Limb (tissue), 2 donors: ENCODE measurements at regions not wholly inside any gene's neighbourhood (a gene's known extent, or its start where the extent isn't known, plus 50 kb on each side); places are given as distances from the start of the nearest gene placed in this dataset.
"Not testable (repeated sequence)": the region's sequence is repeated elsewhere in the genome, so short reads cannot be mapped to it uniquely, and the experiment has no call there.

Experiments
- DNase-seq, 2 donors: peaks; one replicate each; pipeline ENCODE4 v3.0.0-alpha.2; 2016; ENCODE audit errors: extremely low spot score in 2 of 2

- DNase-seq: no peak
Measured at GRCh38 chr2:154507186-154507585, 191.3 kb upstream of the KCNJ3 start.

- DNase-seq: no peak
Measured at GRCh38 chr2:154518872-154519271, 179.6 kb upstream of the KCNJ3 start.

GRCh38 chr2:154520951-154521350 is 177.5 kb upstream of the KCNJ3 start:
- not testable (repeated sequence) for DNase-seq

GRCh38 chr2:154526234-154526633 is 172.3 kb upstream of the KCNJ3 start:
- no peak for DNase-seq

- DNase-seq: no peak
Measured at GRCh38 chr2:154527962-154528361, 170.5 kb upstream of the KCNJ3 start.

- no peak for DNase-seq
Measured at GRCh38 chr2:154532004-154532403, 166.5 kb upstream of the KCNJ3 start.

- DNase-seq: no peak
Measured at GRCh38 chr2:154532763-154533162, 165.7 kb upstream of the KCNJ3 start.

- DNase-seq: no peak
Measured at GRCh38 chr2:154533300-154533940, 165.1 kb upstream of the KCNJ3 start.

- DNase-seq: no peak
Measured at GRCh38 chr2:154537024-154537423, 161.5 kb upstream of the KCNJ3 start.

GRCh38 chr2:154537843-154538450 is 160.5 kb upstream of the KCNJ3 start:
- DNase-seq: no peak

GRCh38 chr2:154546341-154546740 is 152.2 kb upstream of the KCNJ3 start:
- no peak for DNase-seq

- DNase-seq: no peak
Measured at GRCh38 chr2:154549869-154550268, 148.6 kb upstream of the KCNJ3 start.

- DNase-seq: no peak
Measured at GRCh38 chr2:154551649-154552048, 146.8 kb upstream of the KCNJ3 start.

GRCh38 chr2:154554046-154554445 is 144.4 kb upstream of the KCNJ3 start:
- DNase-seq: no peak

GRCh38 chr2:154555710-154556109 is 142.8 kb upstream of the KCNJ3 start:
- no peak for DNase-seq

- DNase-seq: no peak
Measured at GRCh38 chr2:154556146-154556545, 142.3 kb upstream of the KCNJ3 start.

GRCh38 chr2:154556607-154557006 is 141.9 kb upstream of the KCNJ3 start:
- no peak for DNase-seq

- DNase-seq: no peak
Measured at GRCh38 chr2:154557906-154558305, 140.6 kb upstream of the KCNJ3 start.

GRCh38 chr2:154565433-154565832 is 133.1 kb upstream of the KCNJ3 start:
- DNase-seq: no peak

- DNase-seq: no peak
Measured at GRCh38 chr2:154568413-154568812, 130.1 kb upstream of the KCNJ3 start.

GRCh38 chr2:154570501-154570900 is 128.0 kb upstream of the KCNJ3 start:
- no peak for DNase-seq

GRCh38 chr2:154576699-154577098 is 121.8 kb upstream of the KCNJ3 start:
- DNase-seq: not testable (repeated sequence)

GRCh38 chr2:154577390-154577789 is 121.1 kb upstream of the KCNJ3 start:
- DNase-seq: no peak
